Left lung (tissue), 4 donors: ENCODE measurements at regions not wholly inside any gene's neighbourhood (a gene's known extent, or its start where the extent isn't known, plus 50 kb on each side); places are given as distances from the start of the nearest gene placed in this dataset.
A peak's percentile ranks its signal among the peaks of the same experiment; 100 is the strongest.
"Not testable (repeated sequence)": the region's sequence is repeated elsewhere in the genome, so short reads cannot be mapped to it uniquely, and the experiment has no call there.

ENCODE experiments used
- ATAC-seq: fragments of 200-7000 bp; cut with Tn5 transposase; one replicate; pipeline ENCODE4 v1.9.1; 2020; ENCODE audit warnings: moderate library complexity
- DNase-seq, 4 donors: peaks; one replicate each; pipeline ENCODE4 v3.0.0-alpha.2; 2013 to 2020
- H3K27ac ChIP-seq, 2 donors: fragments of 200-600 bp; sonication (generic) in 1 of 2; one replicate each; pipeline versions ENCODE4 v1.5.0 to v1.8.0; 2020 to 2021
- H3K27me3 ChIP-seq, 2 donors: fragments of 200-600 bp; sonication (generic) in 1 of 2; one replicate each; pipeline versions ENCODE4 v1.5.0 to v1.8.0; 2020 to 2021
- H3K36me3 ChIP-seq, 2 donors: fragments of 200-600 bp; sonication (generic) in 1 of 2; one replicate each; pipeline versions ENCODE4 v1.5.0 to v1.8.0; 2020 to 2021
- H3K4me1 ChIP-seq, 2 donors: fragments of 200-600 bp; one replicate each; pipeline ENCODE4 v1.8.0; 2021
- H3K4me3 ChIP-seq, 2 donors: fragments of 200-600 bp; sonication (generic) in 1 of 2; one replicate each; pipeline versions ENCODE4 v1.5.0 to v1.8.0; 2020 to 2021; ENCODE audit warnings: mild to moderate bottlenecking in 1 of 2
- H3K9me3 ChIP-seq, 2 donors: fragments of 200-600 bp; sonication (generic) in 1 of 2; one replicate each; pipeline versions ENCODE4 v1.5.0 to v1.8.0; 2020 to 2021
- intact Hi-C, 2 donors: fragments of 100-400 bp; cut with DNase I; formaldehyde crosslinking; loops; one replicate each; pipeline versions ENCODE4 v1.11.2 to v1.14.2; 2022
- donor health status: DM: no; HTN: yes; CAD: no.
- donor health status: DM: no; HTN: no; CAD: no.

DNA sequence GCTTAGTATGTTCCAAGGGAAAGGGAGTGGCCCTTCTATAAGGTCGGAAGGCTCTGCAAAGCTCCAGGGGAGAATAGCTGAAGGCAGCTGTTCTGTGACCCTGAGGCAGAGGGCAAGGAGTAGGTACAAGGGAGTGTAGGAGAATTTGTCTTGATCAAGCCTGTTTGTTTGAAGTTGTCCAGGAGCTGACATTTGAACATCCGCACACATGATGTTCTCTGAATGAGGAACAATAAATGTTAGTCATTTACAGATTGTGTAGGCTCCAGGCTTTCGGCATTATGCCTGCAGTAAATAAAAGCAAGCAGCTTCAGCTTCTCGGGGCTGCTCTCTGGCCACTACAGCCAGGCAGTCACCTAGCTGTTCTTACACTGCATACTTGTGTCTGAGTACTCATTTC is 52.7 kb downstream of the CTAGE6 start:
- H3K27ac ChIP-seq, ATAC-seq, H3K27me3 ChIP-seq, intact Hi-C loops, H3K36me3 ChIP-seq, H3K4me3 ChIP-seq, DNase-seq, H3K4me1 ChIP-seq, H3K9me3 ChIP-seq: not testable (repeated sequence)

DNA sequence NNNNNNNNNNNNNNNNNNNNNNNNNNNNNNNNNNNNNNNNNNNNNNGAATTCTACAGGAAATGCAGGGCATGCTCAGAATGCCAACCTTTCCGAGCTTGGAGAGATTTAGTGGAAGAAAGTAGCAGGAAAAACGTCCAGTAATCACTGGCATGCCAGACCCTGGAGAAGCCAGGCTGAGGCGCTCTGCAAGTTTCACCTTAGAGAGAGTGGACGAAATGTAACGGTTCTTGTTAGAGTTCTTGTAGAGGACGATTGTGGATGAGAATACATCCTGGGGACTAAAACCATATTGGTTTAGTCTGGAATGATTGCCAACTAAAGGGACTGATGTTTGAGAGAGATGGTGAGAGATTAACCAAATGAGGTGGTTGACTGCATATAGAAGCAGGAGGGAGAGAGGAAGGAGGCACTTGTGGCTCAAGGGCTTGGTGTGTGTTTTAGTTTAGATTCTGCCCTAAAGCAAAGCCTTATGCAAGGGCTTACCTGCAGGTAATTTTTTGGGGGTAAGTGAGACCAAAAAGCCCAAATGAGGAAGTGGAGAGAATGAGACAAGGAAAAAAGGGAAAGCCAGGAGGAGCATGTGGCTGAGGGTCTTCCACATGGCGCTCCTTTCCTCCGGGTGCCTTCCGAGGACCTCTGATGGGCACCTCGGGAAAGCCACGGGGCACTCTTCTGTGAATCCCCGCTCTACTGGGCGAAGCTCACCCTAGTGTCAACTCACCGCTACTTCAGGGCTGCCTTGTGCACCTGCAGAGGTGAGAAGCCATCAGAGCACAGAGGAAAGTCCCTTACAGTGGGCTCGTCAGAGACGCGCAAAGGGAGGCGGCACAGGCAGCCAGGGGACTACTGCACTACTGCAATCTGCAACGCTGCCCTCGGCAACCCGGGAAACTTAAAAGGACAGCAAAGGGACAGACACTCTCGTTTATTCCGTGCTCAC is 56.5 kb downstream of the CTAGE6 start:
- H3K36me3 ChIP-seq, DNase-seq, intact Hi-C loops, H3K9me3 ChIP-seq, H3K27me3 ChIP-seq, H3K4me1 ChIP-seq, H3K4me3 ChIP-seq, H3K27ac ChIP-seq: not testable (repeated sequence)
- ATAC-seq: peak; percentile 78
